ENCODE measurements at regions not wholly inside any gene's neighbourhood (a gene's known extent, or its start where the extent isn't known, plus 50 kb on each side); places are given as distances from the start of the nearest gene placed in this dataset.

DNA sequence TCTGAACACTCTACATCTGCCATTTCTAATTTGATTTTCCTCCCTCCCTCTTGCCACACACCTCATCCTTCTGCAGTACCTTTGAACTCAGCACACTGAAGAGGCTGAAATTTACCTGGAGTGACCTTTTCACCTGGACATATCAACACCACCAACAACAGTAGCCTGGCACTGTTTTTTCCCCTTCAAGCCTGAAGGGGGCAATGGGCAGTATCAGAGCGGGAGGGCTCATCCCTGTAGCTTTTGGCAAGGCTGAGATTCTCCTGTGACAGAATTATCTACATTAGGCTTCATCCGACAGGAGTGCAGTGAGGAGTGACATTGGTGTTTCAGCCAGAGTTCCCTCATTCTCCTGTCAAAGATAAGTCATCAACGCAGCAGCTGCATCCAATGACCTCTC is 312.8 kb upstream of the SPTLC3 start:
- ATAC-seq = no peak
- H3K27ac ChIP-seq = no peak overlapping the region
- no peak for DNase-seq

DNA sequence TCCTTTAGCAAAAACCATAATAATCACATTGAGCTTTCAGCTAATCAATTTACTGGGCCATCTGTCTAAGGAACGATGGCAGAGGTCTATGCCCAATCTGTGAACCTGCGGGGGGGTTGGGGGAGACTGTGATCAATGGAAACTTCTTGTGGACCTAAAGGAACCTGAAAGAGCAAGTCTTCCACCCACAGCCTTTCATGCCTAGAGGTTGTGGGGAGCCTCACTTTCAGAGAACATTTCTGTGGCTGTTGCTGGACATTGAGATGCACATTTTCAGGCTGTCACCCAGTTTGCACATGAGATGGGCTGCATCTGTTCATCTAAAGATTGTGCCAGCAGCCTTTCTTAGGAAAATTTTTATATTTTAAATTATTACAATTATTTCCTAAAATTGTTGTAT is 310.0 kb upstream of the SPTLC3 start:
- Histone ChIP-seq H3K36me3 (no peaks in the 10 kb centered on the region), H3K4me1 (no peaks in the 10 kb centered on the region), H3K27ac (no peak overlapping the region), H3K4me3 (no peak overlapping the region), H3K27me3 (no peaks in the 10 kb centered on the region), H3K9me3 (no peaks in the 10 kb centered on the region)
- no peak for ATAC-seq
- DNase-seq = no peak
- TF ChIP-seq, protein P1, sequence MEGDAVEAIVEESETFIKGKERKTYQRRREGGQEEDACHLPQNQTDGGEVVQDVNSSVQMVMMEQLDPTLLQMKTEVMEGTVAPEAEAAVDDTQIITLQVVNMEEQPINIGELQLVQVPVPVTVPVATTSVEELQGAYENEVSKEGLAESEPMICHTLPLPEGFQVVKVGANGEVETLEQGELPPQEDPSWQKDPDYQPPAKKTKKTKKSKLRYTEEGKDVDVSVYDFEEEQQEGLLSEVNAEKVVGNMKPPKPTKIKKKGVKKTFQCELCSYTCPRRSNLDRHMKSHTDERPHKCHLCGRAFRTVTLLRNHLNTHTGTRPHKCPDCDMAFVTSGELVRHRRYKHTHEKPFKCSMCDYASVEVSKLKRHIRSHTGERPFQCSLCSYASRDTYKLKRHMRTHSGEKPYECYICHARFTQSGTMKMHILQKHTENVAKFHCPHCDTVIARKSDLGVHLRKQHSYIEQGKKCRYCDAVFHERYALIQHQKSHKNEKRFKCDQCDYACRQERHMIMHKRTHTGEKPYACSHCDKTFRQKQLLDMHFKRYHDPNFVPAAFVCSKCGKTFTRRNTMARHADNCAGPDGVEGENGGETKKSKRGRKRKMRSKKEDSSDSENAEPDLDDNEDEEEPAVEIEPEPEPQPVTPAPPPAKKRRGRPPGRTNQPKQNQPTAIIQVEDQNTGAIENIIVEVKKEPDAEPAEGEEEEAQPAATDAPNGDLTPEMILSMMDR (IDR thresholded peaks at IDR 0.05) = no peak
- intact Hi-C loops (cut with DNase I) = no loop called here

More for the DNA sequence above, 312.8 kb upstream of the SPTLC3 start:
- H3K27me3 ChIP-seq = no peaks in the 10 kb centered on the region
- no peaks in the 10 kb centered on the region for H3K4me1 ChIP-seq
- no peaks in the 10 kb centered on the region for H3K9me3 ChIP-seq
- H3K4me3 ChIP-seq = no peak overlapping the region
- TF ChIP-seq, protein P1 (IDR thresholded peaks at IDR 0.05) = no peak
- intact Hi-C loops (cut with DNase I) = no loop called here
- H3K36me3 ChIP-seq = no peaks in the 10 kb centered on the region

DNA sequence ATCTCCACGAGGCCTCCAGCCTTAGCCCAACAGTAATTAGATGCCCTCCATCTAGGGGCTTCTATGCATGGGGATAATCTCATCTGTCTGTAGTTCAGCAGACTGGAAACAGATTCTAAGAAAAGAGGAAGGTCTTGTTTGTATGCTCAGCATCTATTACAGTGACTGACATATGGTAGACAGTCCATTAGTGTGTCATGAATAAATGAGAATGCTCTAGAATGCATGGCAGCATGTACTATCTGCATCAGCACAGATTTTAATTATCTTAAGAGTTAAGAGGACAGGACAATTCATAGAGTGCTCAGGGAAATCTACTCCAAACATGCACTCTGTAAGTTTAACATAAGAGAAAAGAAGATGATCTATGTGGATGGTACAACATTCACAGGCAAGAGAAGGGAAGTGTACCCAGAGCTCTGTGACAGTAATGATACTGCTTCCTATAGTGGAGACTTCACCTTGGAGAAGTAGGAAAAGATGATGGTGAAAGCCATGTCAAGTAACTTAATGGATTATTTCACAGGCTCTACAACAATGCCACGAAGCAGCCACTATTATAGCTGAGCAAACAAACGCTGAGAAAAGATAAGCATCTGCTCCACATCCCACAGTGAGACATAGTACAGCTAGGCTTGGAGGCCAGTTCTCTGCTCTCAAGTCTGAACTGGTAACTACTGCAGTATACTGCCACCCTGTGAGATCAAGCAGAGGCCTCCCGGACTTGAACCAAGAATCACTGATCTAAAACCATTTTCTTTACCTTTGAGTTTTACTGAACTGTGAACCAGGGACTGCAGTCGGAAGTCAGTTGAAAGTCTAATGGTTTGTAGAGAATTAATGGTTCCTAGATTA is 309.2 kb upstream of the SPTLC3 start:
- intact Hi-C loops (cut with DNase I) = no loop called here
- H3K27ac ChIP-seq = no peak overlapping the region
- no peaks in the 10 kb centered on the region for H3K36me3 ChIP-seq
- H3K9me3 ChIP-seq = no peaks in the 10 kb centered on the region
- DNase-seq (no peak), ATAC-seq (no peak)
- no peak overlapping the region for H3K4me3 ChIP-seq
- no peaks in the 10 kb centered on the region for H3K4me1 ChIP-seq
- TF ChIP-seq, protein P1 (IDR thresholded peaks at IDR 0.05) = no peak
- H3K27me3 ChIP-seq = no peaks in the 10 kb centered on the region

DNA sequence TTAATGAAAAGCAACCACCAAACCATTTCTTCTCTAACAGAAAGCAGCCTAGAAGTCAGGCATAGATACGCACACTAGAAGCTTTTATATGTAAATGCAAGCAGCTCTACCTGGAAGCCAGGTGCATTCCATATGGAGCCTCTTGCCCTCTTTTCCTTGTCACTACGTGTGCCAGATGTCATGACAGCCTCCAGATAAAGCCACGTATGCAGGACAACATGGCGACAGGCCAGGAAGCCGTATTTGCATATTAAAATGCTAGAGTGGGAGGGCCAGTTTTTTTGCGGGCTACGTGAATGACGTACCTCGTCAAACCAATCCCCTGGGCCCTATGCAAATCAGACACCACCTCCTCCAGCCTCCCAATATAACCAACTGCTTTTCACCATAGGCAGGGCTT is 308.1 kb upstream of the SPTLC3 start:
- Histone ChIP-seq H3K27ac (no peak overlapping the region), H3K27me3 (no peaks in the 10 kb centered on the region), H3K4me3 (no peak overlapping the region), H3K4me1 (no peaks in the 10 kb centered on the region), H3K36me3 (no peaks in the 10 kb centered on the region), H3K9me3 (no peaks in the 10 kb centered on the region)
- TF ChIP-seq, protein P1 (IDR thresholded peaks at IDR 0.05) = no peak
- intact Hi-C loops (cut with DNase I) = no loop called here
- DNase-seq (no peak), ATAC-seq (no peak)

DNA sequence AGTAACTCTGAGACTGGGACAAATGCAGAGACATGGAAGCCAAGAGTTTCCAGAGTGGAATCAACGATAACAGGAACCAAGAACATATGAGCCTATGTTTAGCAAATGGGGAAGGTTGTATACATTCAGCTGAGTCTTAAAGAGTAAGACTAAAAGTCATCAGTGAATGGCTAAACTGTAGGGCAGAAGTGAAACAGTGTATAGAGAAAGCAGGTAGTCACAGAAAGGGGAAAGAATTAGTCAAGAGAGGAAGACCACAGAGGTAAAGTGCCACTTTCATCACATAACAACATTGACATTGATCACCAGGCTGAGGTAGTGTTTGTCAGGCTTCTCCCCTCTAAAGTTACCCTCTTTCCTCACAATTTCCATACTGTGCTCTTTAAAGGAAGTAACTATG is 306.5 kb upstream of the SPTLC3 start:
- H3K27me3 ChIP-seq = no peaks in the 10 kb centered on the region
- intact Hi-C loops (cut with DNase I) = no loop called here
- TF ChIP-seq, protein P1 (IDR thresholded peaks at IDR 0.05) = no peak
- no peak overlapping the region for H3K27ac ChIP-seq
- no peak overlapping the region for H3K4me3 ChIP-seq
- H3K9me3 ChIP-seq = no peaks in the 10 kb centered on the region
- no peaks in the 10 kb centered on the region for H3K4me1 ChIP-seq
- H3K36me3 ChIP-seq = no peaks in the 10 kb centered on the region
- ATAC-seq (no peak), DNase-seq (no peak)
